A673 (cell line): ENCODE measurements at regions not wholly inside any gene's neighbourhood (a gene's known extent, or its start where the extent isn't known, plus 50 kb on each side); places are given as distances from the start of the nearest gene placed in this dataset.

Source experiments
- BruUV-seq: library from RNA; stranded (reverse); fragments of 400-500 nt; replicated peaks from 2 replicates; lab custom pipeline; 2021; lab: Mats Ljungman, UMichigan
- CTCF ChIA-PET: fragments of 300-600 bp; sonication (Branson Sonifier 250); formaldehyde crosslinking; loops from one replicate; lab custom pipeline; 2022; ENCODE audit warnings: antibody characterized with exemption; lab: Charles Lee
- POLR2A ChIA-PET: fragments of 300-600 bp; sonication (Branson Sonifier 250); formaldehyde crosslinking; loops from one replicate; lab custom pipeline; 2022; ENCODE audit warnings: antibody characterized with exemption; ENCODE audit not compliant: low non-redundant PET; lab: Charles Lee
- DNase-seq: peaks from one replicate; pipeline ENCODE4 v3.0.0-alpha.2; 2015; ENCODE audit warnings: low spot score
- H3K27ac ChIP-seq: fragments of 200-600 bp; sonication (generic); 2 replicates; pipeline ENCODE4 v1.5.1; 2016; ENCODE audit warnings: mixed run types, low read depth, mild to moderate bottlenecking, mixed read lengths, antibody characterized with exemption, low read length; ENCODE audit not compliant: poor library complexity, severe bottlenecking
- H3K27me3 ChIP-seq: fragments of 200-600 bp; sonication (generic); replicated peaks from 2 replicates; pipeline ENCODE4 v1.6.1; 2017; ENCODE audit warnings: mixed run types, low read depth, mild to moderate bottlenecking, mixed read lengths, antibody characterized with exemption, low read length; ENCODE audit not compliant: insufficient read depth, poor library complexity
- H3K36me3 ChIP-seq: fragments of 200-600 bp; sonication (generic); 2 replicates; pipeline ENCODE4 v1.6.1; 2016; ENCODE audit warnings: mixed run types, mild to moderate bottlenecking, mixed read lengths, antibody characterized with exemption, low read length; ENCODE audit not compliant: insufficient read depth, poor library complexity, severe bottlenecking
- H3K4me1 ChIP-seq: fragments of 200-600 bp; sonication (generic); 2 replicates; pipeline ENCODE4 v1.6.1; 2017; ENCODE audit warnings: mixed run types, mild to moderate bottlenecking, mixed read lengths, antibody characterized with exemption, low read length; ENCODE audit not compliant: insufficient read depth, poor library complexity, severe bottlenecking
- H3K4me3 ChIP-seq: fragments of 200-600 bp; sonication (generic); 2 replicates; pipeline ENCODE4 v1.5.1; 2016; ENCODE audit warnings: low read depth, mixed run types, mild to moderate bottlenecking, mixed read lengths, low read length; ENCODE audit not compliant: poor library complexity, severe bottlenecking
- H3K9me3 ChIP-seq: fragments of 200-600 bp; sonication (generic); 2 replicates; pipeline ENCODE4 v1.6.1; 2016; ENCODE audit warnings: mixed run types, low read depth, mild to moderate bottlenecking, mixed read lengths, antibody characterized with exemption, low read length; ENCODE audit not compliant: poor library complexity, severe bottlenecking
- CTCF ChIP-seq: fragments of 300-800, 200-600 bp; sonication (generic); conservative IDR thresholded peaks from 2 replicates; pipeline ENCODE4 v1.5.1; 2017; ENCODE audit warnings: low read depth, mild to moderate bottlenecking, antibody characterized with exemption, low read length, moderate library complexity, mixed read lengths
- EZH2 ChIP-seq: fragments of 200-600 bp; sonication (generic); IDR thresholded peaks from 2 replicates; pipeline ENCODE4 v1.6.1; 2017; ENCODE audit warnings: borderline replicate concordance, low read depth, mild to moderate bottlenecking, mixed read lengths, antibody characterized with exemption, low read length; ENCODE audit not compliant: poor library complexity, severe bottlenecking
- intact Hi-C: fragments of 100-400 bp; cut with micrococcal nuclease; formaldehyde crosslinking; loops from one replicate; pipeline ENCODE4 v1.10.0; 2022; ENCODE audit not compliant: unreplicated experiment

- no peaks in the 10 kb centered on the region for H3K9me3 ChIP-seq
- intact Hi-C loops, result no loop called here
- no TSS peak for BruUV-seq
- ChIA-PET CTCF (no interaction called here), POLR2A (no interaction called here)
- H3K4me1 ChIP-seq, result no peaks in the 10 kb centered on the region
- H3K27me3 ChIP-seq, result peaks cover 16% of the 10 kb centered on the region
- no peak overlapping the region for H3K27ac ChIP-seq
- no peaks in the 10 kb centered on the region for H3K36me3 ChIP-seq
- DNase-seq, result no peak
- TF ChIP-seq EZH2 (no peak), CTCF (no peak)
- H3K4me3 ChIP-seq, result no peak overlapping the region
Observed at GRCh38 chr9:19615036-19615624, 173.7 kb downstream of the SLC24A2 start.

DNA sequence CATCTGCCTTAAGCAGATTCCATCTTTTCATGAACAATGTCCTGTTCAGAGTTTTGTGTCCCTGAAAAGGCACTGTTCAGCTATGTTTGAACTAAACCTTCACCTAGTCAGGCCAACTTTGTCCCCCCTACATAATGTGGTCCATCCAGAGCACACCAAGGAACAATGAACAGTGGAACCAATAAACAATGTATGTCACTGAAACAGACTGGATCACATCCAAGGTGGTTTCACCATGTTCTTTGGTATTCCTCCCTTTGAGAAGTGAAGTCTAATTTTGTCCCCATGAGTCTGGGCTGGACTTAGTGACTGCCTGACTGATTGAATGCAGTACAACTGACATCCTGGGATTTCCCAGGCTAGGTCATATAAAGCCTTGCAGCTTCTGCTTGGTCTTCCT is 174.5 kb downstream of the SLC24A2 start:
- Histone ChIP-seq H3K4me1 (no peaks in the 10 kb centered on the region), H3K36me3 (no peaks in the 10 kb centered on the region), H3K27ac (no peak overlapping the region), H3K27me3 (peaks cover 13% of the 10 kb centered on the region), H3K4me3 (no peak overlapping the region), H3K9me3 (no peaks in the 10 kb centered on the region)
- no TSS peak for BruUV-seq
- ChIA-PET POLR2A (no interaction called here), CTCF (no interaction called here)
- intact Hi-C loops, result no loop called here
- TF ChIP-seq CTCF (no peak), EZH2 (no peak)
- no peak for DNase-seq

- TF ChIP-seq EZH2 (no peak), CTCF (no peak)
- CTCF ChIA-PET, result no interaction called here
- intact Hi-C loops, result no loop called here
Observed at GRCh38 chr9:19600538-19600937, 188.3 kb downstream of the SLC24A2 start.

More at GRCh38 chr9:19600538-19600937, 188.3 kb downstream of the SLC24A2 start:
- POLR2A ChIA-PET, result no interaction called here
- no peak overlapping the region for H3K27ac ChIP-seq
- no peak overlapping the region for H3K4me3 ChIP-seq
- no TSS peak for BruUV-seq
- H3K27me3 ChIP-seq, result no peaks in the 10 kb centered on the region
- no peaks in the 10 kb centered on the region for H3K4me1 ChIP-seq
- H3K36me3 ChIP-seq, result no peaks in the 10 kb centered on the region
- H3K9me3 ChIP-seq, result no peaks in the 10 kb centered on the region
- no peak for DNase-seq
